Activated CD8-positive, alpha-beta T cell treated with anti-CD3 and anti-CD28 coated beads for 36 hours (primary cell): ENCODE measurements at regions not wholly inside any gene's neighbourhood (a gene's known extent, or its start where the extent isn't known, plus 50 kb on each side); places are given as distances from the start of the nearest gene placed in this dataset.

Experiments
- ATAC-seq: fragments of 200-7000 bp; cut with Tn5 transposase; one replicate; pipeline ENCODE4 v1.10.0; 2021; ENCODE audit warnings: mild to moderate bottlenecking, moderate library complexity
- CTCF ChIA-PET: fragments of 350-600 bp; sonication (Branson Sonifier 250); formaldehyde crosslinking; loops from one replicate; lab custom pipeline; 2021; ENCODE audit warnings: antibody characterized with exemption; lab: Charles Lee
- POLR2A ChIA-PET: fragments of 350-600 bp; sonication (Branson Sonifier 250); formaldehyde crosslinking; loops from one replicate; lab custom pipeline; 2021; ENCODE audit warnings: antibody characterized with exemption; lab: Charles Lee
- DNase-seq: peaks from one replicate; pipeline ENCODE4 v3.0.0-alpha.2; 2020
- H3K27ac Mint-ChIP-seq: one replicate; pipeline ENCODE4 v1.8.0; 2021; ENCODE audit warnings: mild to moderate bottlenecking, mixed read lengths
- H3K27me3 Mint-ChIP-seq: one replicate; pipeline ENCODE4 v1.8.0; 2021; ENCODE audit warnings: mixed read lengths
- H3K36me3 Mint-ChIP-seq: one replicate; pipeline ENCODE4 v1.8.0; 2021; ENCODE audit warnings: low read depth, mixed read lengths
- H3K4me1 Mint-ChIP-seq: one replicate; pipeline ENCODE4 v1.8.0; 2021; ENCODE audit warnings: low read depth, mixed read lengths
- H3K4me3 Mint-ChIP-seq: one replicate; pipeline ENCODE4 v1.8.0; 2021; ENCODE audit warnings: mild to moderate bottlenecking, moderate library complexity, mixed read lengths
- H3K9me3 Mint-ChIP-seq: one replicate; pipeline ENCODE4 v1.8.0; 2021; ENCODE audit warnings: mixed read lengths
- CTCF ChIP-seq: fragments of 200-600 bp; IDR thresholded peaks from one replicate; pipeline ENCODE4 v1.8.0; 2022; ENCODE audit warnings: antibody characterized with exemption, mild to moderate bottlenecking
- intact Hi-C: fragments of 100-400 bp; cut with micrococcal nuclease; formaldehyde crosslinking; loops from one replicate; pipeline ENCODE4 v1.10.0; 2022

GRCh38 chr1:223057569-223058093, 85.4 kb downstream of the TLR5 start:
- ATAC-seq (no peak), DNase-seq (no peak)
- no peak for TF ChIP-seq CTCF
- Mint-ChIP-seq H3K36me3 (no peaks in the 10 kb centered on the region), H3K4me1 (no peaks in the 10 kb centered on the region), H3K27me3 (peaks cover 2% of the 10 kb centered on the region), H3K9me3 (no peaks in the 10 kb centered on the region), H3K4me3 (no peak overlapping the region), H3K27ac (no peak overlapping the region)
- intact Hi-C loops = no loop called here
- POLR2A ChIA-PET = interaction anchor here (0.8 kb wide), 1 partner anchor 14 kb away, joined by 3 read pairs; no protein-coding TSS in a partner anchor
- CTCF ChIA-PET = no interaction called here
